ENCODE measurements at regions not wholly inside any gene's neighbourhood (a gene's known extent, or its start where the extent isn't known, plus 50 kb on each side); places are given as distances from the start of the nearest gene placed in this dataset.

- H3K79me2 ChIP-seq (ENCODE audit: insufficient read depth, low read length), result no peaks in the 10 kb centered on the region
- ATAC-seq (no peak), DNase-seq (ENCODE audit: low spot score) (no peak), FAIRE-seq (no peak)
- ChIA-PET POLR2A (no interaction called here), CTCF (ENCODE audit: low intra/inter-chr PET ratio, low total read pairs) (no interaction called here)
- no peaks in the 10 kb centered on the region for H3K4me1 ChIP-seq (ENCODE audit: insufficient read depth, low read length)
- H3K36me3 ChIP-seq (replicated peaks in 1 of 2; ENCODE audit: control insufficient read depth in 1 of 2, insufficient read depth in 2 of 2, low read length in 2 of 2), result peaks cover 21 to 32% of the 10 kb centered on the region in 2 experiments; a peak in 4 of 5 replicates
- H3K27ac ChIP-seq (ENCODE audit: extremely low read length, insufficient read depth, low read length), result no peak overlapping the region
- H3K27me3 ChIP-seq (ENCODE audit: control insufficient read depth in 1 of 2, insufficient read depth in 2 of 2, low read length in 2 of 2), result no peaks in the 10 kb centered on the region
- intact Hi-C loops (cut with micrococcal nuclease; ENCODE audit: unreplicated experiment), result no loop called here
- no peak overlapping the region for H2AFZ ChIP-seq (ENCODE audit: low read length)
- H3K4me2 ChIP-seq (ENCODE audit: low read depth, low read length), result no peak overlapping the region
- no peaks in the 10 kb centered on the region; the same call in 1 of the 2 replicates for H4K20me1 ChIP-seq (ENCODE audit: insufficient read depth, low read length)
- no peak overlapping the region for H3K9ac ChIP-seq (ENCODE audit: insufficient read depth, low read depth, low read length)
- no peaks in the 10 kb centered on the region for H3K9me3 ChIP-seq (ENCODE audit: low read length)
- in situ Hi-C loops (cut with HindIII; ENCODE audit: extremely low pct_ligation_motif_present, low pct_unique_long_range_greater_than_20kb), result no loop called here
- H3K4me3 ChIP-seq (replicated peaks in 1 of 3; ENCODE audit: insufficient read depth in 1 of 3, low read depth in 2 of 3, low read length in 3 of 3), result no peak overlapping the region
- no TSS peak for BruUV-seq (replicated peaks)
- TF ChIP-seq ARNT (IDR thresholded peaks at IDR 0.05), result no peak
- no peak for TF ChIP-seq ZBTB14 (CRISPR knock-in tag; IDR thresholded peaks at IDR 0.05)
- TF ChIP-seq ZMAT5 (CRISPR knock-in tag; IDR thresholded peaks at IDR 0.05; ENCODE audit: borderline replicate concordance, low read depth), result no peak
- no peak for TF ChIP-seq ATM (IDR thresholded peaks at IDR 0.05; ENCODE audit: borderline replicate concordance)
- no peak for TF ChIP-seq ZNF232 (CRISPR knock-in tag; IDR thresholded peaks at IDR 0.05; ENCODE audit: borderline replicate concordance)
- no peak for TF ChIP-seq CBX1 (IDR thresholded peaks at IDR 0.05; ENCODE audit: low read depth)
- no peak for TF ChIP-seq RFXANK (CRISPR knock-in tag; IDR thresholded peaks at IDR 0.05)
- TF ChIP-seq ARID3A (IDR thresholded peaks at IDR 0.05; ENCODE audit: low read depth, low read length), result no peak
- no peak for TF ChIP-seq MTA3 (CRISPR knock-in tag; IDR thresholded peaks at IDR 0.05)
- TF ChIP-seq TBP (CRISPR knock-in tag; IDR thresholded peaks at IDR 0.05), result no peak
- TF ChIP-seq HMGXB3 (CRISPR knock-in tag; IDR thresholded peaks at IDR 0.05; ENCODE audit: borderline replicate concordance), result no peak
- TF ChIP-seq ZBTB49 (CRISPR knock-in tag; IDR thresholded peaks at IDR 0.05; ENCODE audit: borderline replicate concordance), result no peak
- TF ChIP-seq ZFX (CRISPR knock-in tag; IDR thresholded peaks at IDR 0.05; ENCODE audit: low read depth), result no peak
- TF ChIP-seq SMYD3 (CRISPR knock-in tag; IDR thresholded peaks at IDR 0.05), result no peak
These were observed 437.8 kb downstream of the UTRN start for GRCh38 chr6:144722925-144723324.

Data from HepG2 (cell line).